CD4-positive, alpha-beta T cell treated with Interleukin-12 subunit alpha and Interleukin-12 subunit beta, for 1 hour (primary cell): ENCODE measurements at regions not wholly inside any gene's neighbourhood (a gene's known extent, or its start where the extent isn't known, plus 50 kb on each side); places are given as distances from the start of the nearest gene placed in this dataset.
"Not testable (repeated sequence)": the region's sequence is repeated elsewhere in the genome, so short reads cannot be mapped to it uniquely, and the experiment has no call there.

Source experiments
- DNase-seq: peaks from one replicate; pipeline ENCODE4 v3.0.0-alpha.2; 2020

- DNase-seq, result no peak
Measured at GRCh38 chr6:40146902-40147301, 212.6 kb upstream of the MOCS1 start.

DNA sequence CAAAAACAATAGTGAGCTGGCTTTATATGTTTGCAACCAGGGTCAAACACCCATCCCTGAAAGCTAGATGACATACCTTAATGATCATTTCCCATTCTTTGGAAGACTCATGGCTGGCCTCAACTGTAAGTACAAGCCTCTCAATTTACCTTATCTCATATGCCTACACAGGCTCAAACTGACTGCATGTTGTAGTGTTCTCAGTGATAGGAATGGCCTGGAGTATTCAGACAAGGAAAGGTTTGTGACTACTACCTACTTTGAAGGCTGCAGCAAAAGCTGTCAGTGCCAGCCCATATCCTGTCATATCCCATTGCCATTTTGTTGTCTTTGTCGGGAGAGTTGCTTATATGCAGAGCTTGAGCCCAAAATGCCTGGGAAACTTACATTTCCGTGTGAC is 205.2 kb upstream of the MOCS1 start:
- no peak for DNase-seq

GRCh38 chr6:40138273-40138720 is 204.0 kb upstream of the MOCS1 start:
- no peak for DNase-seq

DNA sequence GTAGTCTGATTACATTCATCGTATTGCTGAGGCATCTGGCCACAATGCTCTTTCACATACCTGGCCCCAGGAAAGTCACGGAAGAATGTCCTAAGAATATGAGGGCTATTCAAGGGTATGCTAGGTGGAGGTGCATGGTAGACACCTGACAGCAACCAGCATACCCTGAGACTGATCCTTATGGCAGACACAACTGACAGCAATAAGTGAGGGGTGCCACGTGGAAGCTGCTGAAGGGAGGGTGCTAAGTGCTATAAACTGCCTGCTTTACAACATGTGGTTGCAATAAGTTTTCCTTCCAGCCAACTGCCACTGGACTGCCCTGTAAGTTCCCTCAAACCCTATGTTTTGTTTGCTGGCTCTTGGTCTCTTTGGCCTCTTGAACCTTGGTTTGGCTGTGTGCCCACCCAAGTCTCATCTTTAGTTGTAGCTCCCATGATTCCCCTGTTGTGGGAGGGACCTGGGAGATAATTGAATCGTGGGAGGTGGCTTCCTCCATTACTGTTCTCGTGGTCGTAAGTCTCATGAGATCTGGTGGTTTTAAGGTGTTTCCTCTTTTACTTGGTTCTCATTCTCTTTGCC is 201.3 kb upstream of the MOCS1 start:
- DNase-seq, result no peak

DNA sequence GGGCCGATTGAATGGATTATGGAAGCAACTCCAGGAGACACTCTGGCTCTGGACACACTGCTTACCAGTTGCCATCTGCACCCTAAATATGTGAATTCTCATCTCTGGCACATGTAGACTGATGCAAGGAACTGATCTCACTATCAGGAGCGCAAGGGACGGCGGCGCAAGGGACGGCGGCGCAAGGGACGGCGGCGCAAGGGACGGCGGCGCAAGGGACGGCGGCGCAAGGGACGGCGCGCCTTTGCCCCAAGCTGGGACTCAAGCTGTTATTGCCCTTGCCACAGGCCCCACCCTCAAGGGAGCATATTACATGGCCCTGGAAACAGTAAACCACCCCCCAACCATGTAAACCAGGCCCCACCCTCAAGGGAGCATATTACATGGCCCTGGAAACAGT is 199.7 kb upstream of the MOCS1 start:
- not testable (repeated sequence) for DNase-seq

- DNase-seq, result no peak
Measured at GRCh38 chr6:40131675-40132074, 197.4 kb upstream of the MOCS1 start.

GRCh38 chr6:40128127-40128526 is 193.9 kb upstream of the MOCS1 start:
- DNase-seq, result no peak

- DNase-seq, result no peak
Measured at GRCh38 chr6:40125680-40126394, 191.6 kb upstream of the MOCS1 start.

- no peak for DNase-seq
Measured at GRCh38 chr6:40124924-40125323, 190.7 kb upstream of the MOCS1 start.

DNA sequence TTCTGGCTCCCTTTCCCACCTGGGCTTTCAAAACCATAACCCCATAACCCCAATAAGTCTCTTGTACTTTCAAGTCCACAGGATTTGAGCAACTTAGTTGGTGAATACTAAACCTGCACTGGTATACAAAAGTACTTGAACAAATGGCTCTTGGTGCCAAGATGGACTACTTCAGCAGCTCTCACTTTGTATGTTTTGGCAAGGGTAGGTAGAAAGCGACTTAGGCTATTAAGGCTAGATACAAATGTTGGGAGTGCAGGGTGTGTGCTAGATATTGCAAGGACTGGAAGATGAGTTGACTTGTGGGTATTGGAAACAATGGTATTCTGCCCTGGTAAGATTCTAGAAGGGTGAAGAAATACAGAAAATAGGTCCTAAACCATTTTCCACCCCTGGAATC is 182.6 kb upstream of the MOCS1 start:
- no peak for DNase-seq

- no peak for DNase-seq
Measured at GRCh38 chr6:40112350-40112749, 178.1 kb upstream of the MOCS1 start.

GRCh38 chr6:40108736-40109135 is 174.5 kb upstream of the MOCS1 start:
- no peak for DNase-seq

DNA sequence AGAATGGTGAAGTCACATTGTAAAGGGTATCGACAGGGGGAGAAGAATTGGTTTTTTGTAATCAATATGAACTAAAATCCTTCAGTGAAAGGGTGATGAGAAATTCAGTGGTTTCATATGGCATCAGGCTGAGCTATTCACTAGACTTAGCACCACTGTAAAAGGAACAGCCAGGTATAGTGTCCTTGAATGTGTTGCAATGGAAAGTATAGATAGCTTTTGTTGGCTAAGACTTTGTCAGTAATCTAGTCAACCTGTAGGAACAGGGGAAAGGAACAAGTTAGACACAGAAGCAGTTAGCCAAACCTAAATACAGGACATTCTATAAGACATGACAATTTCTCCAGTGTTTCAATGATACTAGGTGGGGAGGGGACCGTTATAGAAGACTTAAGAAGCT is 172.6 kb upstream of the MOCS1 start:
- DNase-seq, result no peak

DNA sequence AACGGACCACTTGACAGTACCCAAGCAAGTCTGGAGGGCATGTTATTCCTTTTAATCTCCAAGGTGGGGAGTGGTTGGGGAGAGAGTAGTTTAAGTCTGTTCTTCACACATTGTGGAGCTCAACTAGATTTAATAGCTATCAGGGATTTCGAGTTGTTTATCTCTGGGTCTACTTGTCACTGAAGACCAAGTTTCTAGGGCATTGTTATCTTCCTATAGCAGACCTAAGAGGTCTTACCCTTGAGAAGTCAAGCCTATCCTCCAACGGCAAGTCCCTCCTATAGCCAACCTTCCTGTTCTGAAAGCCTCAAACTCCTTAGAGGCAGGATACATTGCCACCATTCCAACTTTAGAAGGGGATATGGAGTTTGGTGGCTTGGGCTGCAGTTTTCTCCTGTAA is 164.5 kb upstream of the MOCS1 start:
- DNase-seq, result no peak

- DNase-seq, result no peak
Measured at GRCh38 chr6:40097590-40097989, 163.3 kb upstream of the MOCS1 start.

DNA sequence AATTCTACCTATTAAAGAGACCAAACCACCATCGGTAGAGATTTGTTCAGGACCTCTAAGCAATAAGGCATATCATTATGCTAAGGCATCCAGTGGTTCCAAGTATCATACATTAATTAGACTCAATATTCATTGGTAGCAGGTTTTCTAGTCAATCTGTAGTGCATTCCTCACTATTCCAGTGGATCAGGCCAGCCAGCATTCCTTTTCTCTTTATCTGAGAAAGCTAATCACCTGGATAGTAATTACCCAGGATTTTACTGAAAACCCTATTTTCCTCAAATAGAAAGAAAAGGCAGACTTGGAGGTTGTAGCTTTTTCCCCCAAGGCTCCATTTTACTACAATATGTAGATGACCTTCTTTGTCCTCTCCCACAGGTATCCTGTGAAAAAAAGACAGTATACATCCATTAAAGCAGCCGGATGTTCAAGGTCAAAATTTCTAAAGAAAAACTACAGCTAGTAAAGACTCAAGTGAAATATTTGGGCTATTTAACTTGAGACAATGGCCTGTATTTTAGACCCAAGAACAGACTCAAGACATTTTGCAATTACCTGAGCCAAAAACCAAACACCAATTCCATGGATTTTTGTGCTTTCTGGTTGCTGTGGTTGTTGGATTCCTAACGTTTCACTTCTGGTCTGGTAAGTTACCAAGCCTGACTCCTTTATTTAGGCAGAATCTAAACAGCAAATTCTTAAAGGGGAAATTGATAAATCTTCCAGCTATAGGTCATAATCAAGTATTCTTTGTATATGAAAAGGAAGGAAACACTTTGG is 149.1 kb upstream of the MOCS1 start:
- DNase-seq, result no peak

- no peak for DNase-seq
Measured at GRCh38 chr6:40082278-40083043, 148.2 kb upstream of the MOCS1 start.

DNA sequence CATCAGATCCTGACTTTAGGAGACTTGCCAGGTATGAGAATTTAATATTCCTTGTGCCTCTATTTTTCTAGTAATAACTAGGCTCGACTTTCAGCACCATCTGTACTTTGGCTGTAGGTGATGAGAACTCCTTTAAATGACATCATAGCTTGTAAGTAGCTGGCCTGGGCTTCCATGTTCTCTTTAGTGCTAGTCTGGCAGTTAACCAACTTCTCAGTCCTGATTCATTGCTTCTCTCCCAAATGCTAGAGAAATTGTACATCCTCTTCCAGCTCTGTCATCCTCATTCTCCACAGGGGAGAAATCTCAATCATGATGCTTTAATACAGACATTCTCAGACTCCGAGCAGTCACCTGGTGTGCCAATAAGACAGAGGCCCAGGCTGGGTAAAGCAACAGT is 143.5 kb upstream of the MOCS1 start:
- no peak for DNase-seq

- DNase-seq, result no peak
Measured at GRCh38 chr6:40077315-40077714, 143.1 kb upstream of the MOCS1 start.

DNA sequence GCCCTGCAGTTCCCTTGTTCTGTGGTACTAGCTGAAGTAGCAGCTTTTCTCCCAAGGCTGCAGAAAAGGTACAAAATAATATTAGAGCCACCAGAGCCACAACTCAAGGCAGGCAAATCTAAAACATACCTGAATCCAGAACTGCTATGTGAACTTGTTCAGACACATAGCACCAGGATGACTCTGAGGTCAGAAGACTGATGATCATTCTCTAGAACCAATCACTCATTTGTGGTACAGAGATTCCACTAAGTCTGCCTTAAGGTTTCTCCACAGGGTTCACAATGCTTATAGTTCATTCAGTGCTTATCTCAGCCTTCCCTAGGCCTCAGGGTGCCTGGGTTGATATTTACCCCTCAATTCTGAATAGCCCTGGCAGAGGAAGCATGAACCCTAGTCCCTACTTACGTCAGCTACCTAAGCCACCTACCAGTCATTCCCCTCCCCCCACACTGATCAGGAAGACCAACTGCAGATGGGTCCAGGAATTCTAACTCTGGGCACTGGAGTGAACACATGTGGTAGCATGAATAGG is 140.9 kb upstream of the MOCS1 start:
- DNase-seq, result no peak

DNA sequence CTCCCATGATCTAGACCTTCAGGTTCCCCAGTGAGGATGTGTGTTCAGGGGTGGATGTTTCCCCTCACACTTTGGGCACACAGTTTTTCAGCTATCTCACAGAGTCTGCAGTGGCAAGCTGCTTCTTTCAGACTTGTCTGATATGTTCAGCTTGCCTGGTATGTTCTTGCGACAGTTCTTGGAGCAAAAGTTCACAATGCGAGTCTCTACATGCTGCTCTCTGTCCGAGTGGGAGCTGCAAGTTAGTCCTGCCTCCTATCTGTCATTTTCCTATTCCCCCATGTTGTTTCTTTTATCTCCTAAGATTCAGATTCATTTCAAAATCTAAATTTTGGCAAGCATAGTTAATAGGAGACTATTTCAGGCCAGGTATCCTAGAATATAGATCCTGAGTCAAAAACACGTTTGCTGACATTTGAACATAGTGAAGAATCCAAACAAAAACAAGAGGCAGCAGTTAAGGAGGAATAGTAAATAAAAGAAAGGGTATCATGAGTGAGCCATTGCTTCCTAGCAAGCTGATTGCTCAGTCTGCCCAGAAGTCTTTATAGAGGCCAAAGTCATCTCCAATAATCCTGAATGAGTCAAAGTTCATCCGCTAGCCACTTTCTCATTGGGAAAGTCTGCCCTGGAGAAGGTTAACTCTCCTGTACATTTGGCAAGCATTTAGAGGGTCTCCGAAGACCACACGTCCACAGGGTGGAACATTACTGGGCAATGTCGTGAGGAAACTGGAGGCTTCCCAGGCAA is 140.2 kb upstream of the MOCS1 start:
- DNase-seq, result no peak

DNA sequence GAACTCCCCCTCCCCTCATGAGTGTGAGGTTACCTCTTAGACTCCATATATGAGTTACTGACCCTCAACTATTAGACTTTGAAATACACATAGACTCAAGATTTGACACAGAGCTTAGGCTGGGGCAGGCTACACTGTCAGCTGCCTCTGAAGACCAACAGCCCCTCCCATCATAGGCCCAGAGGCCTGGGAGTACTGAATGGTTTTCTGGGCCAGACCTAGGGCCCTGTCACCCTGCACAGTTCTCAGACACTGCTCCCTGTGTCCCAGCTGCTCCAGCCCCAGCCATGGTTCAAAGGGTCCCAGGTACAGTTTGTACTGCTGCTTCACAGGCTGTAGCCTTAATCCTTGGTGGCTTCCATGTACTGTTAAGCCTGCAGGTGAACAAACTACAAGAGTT is 132.1 kb upstream of the MOCS1 start:
- DNase-seq, result no peak
